Smooth muscle cell (in vitro differentiated cells): ENCODE measurements at regions not wholly inside any gene's neighbourhood (a gene's known extent, or its start where the extent isn't known, plus 50 kb on each side); places are given as distances from the start of the nearest gene placed in this dataset.

Experiments
- DNase-seq: peaks from one replicate; lab custom pipeline; 2025; ENCODE audit not compliant: unreplicated experiment; lab: John Stamatoyannopoulos, UW
- H2AFZ ChIP-seq: fragments of 200-600 bp; sonication (generic); 2 replicates; pipeline ENCODE4 v1.6.0; 2016; ENCODE audit warnings: antibody characterized with exemption, low read depth, mild to moderate bottlenecking
- H3F3A ChIP-seq: fragments of 200-600 bp; sonication (generic); 2 replicates; pipeline ENCODE4 v1.6.0; 2017; ENCODE audit warnings: antibody characterized with exemption, low read depth
- H3K27ac ChIP-seq: fragments of 200-600 bp; sonication (generic); 2 replicates; pipeline ENCODE4 v1.5.1; 2016; ENCODE audit warnings: low read depth, mild to moderate bottlenecking
- H3K27me3 ChIP-seq: fragments of 200-600 bp; sonication (generic); 2 replicates; pipeline ENCODE4 v1.6.1; 2016; ENCODE audit warnings: low read depth, mild to moderate bottlenecking
- H3K36me3 ChIP-seq: fragments of 200-600 bp; sonication (generic); 2 replicates; pipeline ENCODE4 v1.5.1; 2016; ENCODE audit warnings: low read depth
- H3K4me1 ChIP-seq: fragments of 200-600 bp; sonication (generic); 2 replicates; pipeline ENCODE4 v1.5.1; 2016; ENCODE audit warnings: low read depth
- H3K4me2 ChIP-seq: fragments of 200-600 bp; sonication (generic); 2 replicates; pipeline ENCODE4 v1.6.0; 2016; ENCODE audit warnings: mild to moderate bottlenecking
- H3K4me3 ChIP-seq: fragments of 200-600 bp; sonication (generic); 2 replicates; pipeline ENCODE4 v1.5.1; 2016; ENCODE audit warnings: mild to moderate bottlenecking
- H3K79me2 ChIP-seq: fragments of 200-600 bp; sonication (generic); 2 replicates; pipeline ENCODE4 v1.6.0; 2016; ENCODE audit warnings: low read depth, mild to moderate bottlenecking
- H3K9ac ChIP-seq: fragments of 200-600 bp; sonication (generic); 2 replicates; pipeline ENCODE4 v1.6.0; 2016; ENCODE audit warnings: low read depth
- H3K9me3 ChIP-seq: fragments of 200-600 bp; sonication (generic); replicated peaks from 2 replicates; pipeline ENCODE4 v1.5.1; 2016; ENCODE audit warnings: low read depth
- H4K20me1 ChIP-seq: fragments of 200-600 bp; sonication (generic); 2 replicates; pipeline ENCODE4 v1.6.0; 2016; ENCODE audit warnings: low read depth
- WGBS: methylation state at CpG from one replicate; pipeline ENCODE4 v1.1.7; 2016; ENCODE audit warnings: low lambda C conversion rate; 5-methylcytosine and 5-hydroxymethylcytosine counted together
- TF ChIP-seq, protein P1 (sequence below): fragments of 200-600 bp; sonication (generic); IDR thresholded peaks from 2 replicates; pipeline ENCODE4 v1.5.1; 2017; ENCODE audit warnings: borderline replicate concordance, mild to moderate bottlenecking, antibody characterized with exemption; ENCODE audit not compliant: insufficient read depth, poor library complexity, severe bottlenecking

DNA sequence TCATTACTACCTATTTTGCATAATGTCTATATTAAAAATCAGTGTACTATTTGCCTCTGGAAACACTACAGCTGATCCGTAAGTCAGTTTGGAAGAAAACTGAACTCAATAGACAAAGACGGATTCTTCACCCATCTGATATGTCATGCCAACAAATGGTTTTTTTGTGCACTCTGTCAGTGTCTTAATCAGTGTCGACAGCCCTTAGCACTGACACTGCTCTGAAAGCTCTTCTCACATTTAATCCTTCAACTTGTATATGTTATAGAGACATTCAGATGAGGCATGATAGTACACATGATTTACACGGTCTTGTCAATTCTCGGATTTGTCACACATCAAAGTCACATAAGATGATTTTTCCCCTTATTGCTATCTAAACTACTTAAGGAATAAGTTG is 347.5 kb upstream of the GALNT5 start:
- peaks cover 3% of the 10 kb centered on the region for H3K4me1 ChIP-seq
- TF ChIP-seq, protein P1, sequence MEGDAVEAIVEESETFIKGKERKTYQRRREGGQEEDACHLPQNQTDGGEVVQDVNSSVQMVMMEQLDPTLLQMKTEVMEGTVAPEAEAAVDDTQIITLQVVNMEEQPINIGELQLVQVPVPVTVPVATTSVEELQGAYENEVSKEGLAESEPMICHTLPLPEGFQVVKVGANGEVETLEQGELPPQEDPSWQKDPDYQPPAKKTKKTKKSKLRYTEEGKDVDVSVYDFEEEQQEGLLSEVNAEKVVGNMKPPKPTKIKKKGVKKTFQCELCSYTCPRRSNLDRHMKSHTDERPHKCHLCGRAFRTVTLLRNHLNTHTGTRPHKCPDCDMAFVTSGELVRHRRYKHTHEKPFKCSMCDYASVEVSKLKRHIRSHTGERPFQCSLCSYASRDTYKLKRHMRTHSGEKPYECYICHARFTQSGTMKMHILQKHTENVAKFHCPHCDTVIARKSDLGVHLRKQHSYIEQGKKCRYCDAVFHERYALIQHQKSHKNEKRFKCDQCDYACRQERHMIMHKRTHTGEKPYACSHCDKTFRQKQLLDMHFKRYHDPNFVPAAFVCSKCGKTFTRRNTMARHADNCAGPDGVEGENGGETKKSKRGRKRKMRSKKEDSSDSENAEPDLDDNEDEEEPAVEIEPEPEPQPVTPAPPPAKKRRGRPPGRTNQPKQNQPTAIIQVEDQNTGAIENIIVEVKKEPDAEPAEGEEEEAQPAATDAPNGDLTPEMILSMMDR: no peak
- no peak overlapping the region for H3K27ac ChIP-seq
- no peaks in the 10 kb centered on the region for H3F3A ChIP-seq
- no peak for DNase-seq
- no peak overlapping the region for H2AFZ ChIP-seq
- no peak overlapping the region for H3K9ac ChIP-seq
- no peaks in the 10 kb centered on the region for H3K79me2 ChIP-seq
- H3K27me3 ChIP-seq: no peaks in the 10 kb centered on the region
- no peak overlapping the region for H3K4me3 ChIP-seq
- no peaks in the 10 kb centered on the region for H3K36me3 ChIP-seq
- no peak overlapping the region for H3K4me2 ChIP-seq
- 72% methylated on average over 5 of the region's 5 CpGs for WGBS
- H4K20me1 ChIP-seq: no peaks in the 10 kb centered on the region
- no peaks in the 10 kb centered on the region for H3K9me3 ChIP-seq

DNA sequence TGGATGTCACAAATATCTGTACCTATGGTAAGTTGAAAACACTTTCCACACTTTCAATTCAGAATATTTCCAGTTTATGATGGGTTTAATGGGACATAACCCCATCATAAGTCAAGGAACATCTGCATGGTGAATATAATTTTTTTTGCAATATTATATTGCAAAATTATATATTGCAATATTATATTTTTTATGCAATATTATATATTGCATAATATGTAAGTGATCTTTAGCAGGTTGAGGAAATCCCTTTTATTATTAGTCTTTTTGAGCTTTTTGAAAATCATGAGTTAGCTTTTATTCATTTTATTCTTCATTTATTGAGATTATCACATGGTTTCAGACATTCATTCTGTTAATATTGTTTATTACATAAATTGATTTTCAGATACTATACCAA is 342.2 kb upstream of the GALNT5 start:
- Histone ChIP-seq H3K4me1 (no peaks in the 10 kb centered on the region), H3K27me3 (no peaks in the 10 kb centered on the region), H3K4me2 (no peak overlapping the region), H3K9me3 (no peaks in the 10 kb centered on the region), H3K27ac (no peak overlapping the region), H3K36me3 (no peaks in the 10 kb centered on the region), H4K20me1 (no peaks in the 10 kb centered on the region), H2AFZ (no peak overlapping the region), H3F3A (no peaks in the 10 kb centered on the region), H3K79me2 (no peaks in the 10 kb centered on the region), H3K4me3 (no peak overlapping the region), H3K9ac (no peak overlapping the region)
- no peak for DNase-seq
- TF ChIP-seq, protein P1: no peak

DNA sequence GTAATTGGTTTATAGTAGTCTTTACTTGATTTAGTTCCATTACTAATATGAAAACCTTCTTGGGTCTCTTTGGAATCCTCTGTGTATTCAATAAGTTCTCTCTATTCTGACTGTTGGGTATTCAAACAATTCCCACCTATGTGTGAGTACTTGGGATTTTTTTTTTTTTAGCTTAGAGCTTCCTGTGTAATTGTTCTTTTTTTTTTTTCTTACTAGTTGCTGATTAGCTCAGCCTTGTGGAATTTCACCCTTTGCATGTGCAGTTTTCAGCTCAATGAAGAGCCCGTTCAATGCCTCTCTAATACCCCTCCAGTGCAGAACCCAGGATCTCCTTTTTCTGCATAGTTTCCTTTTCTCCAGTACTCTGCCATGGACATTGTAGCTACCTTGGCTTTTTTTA is 339.1 kb upstream of the GALNT5 start:
- Histone ChIP-seq H3K27me3 (no peaks in the 10 kb centered on the region), H2AFZ (no peak overlapping the region), H3K27ac (no peak overlapping the region), H3K9me3 (no peaks in the 10 kb centered on the region), H4K20me1 (no peaks in the 10 kb centered on the region), H3F3A (no peaks in the 10 kb centered on the region), H3K79me2 (no peaks in the 10 kb centered on the region), H3K36me3 (no peaks in the 10 kb centered on the region), H3K4me1 (no peaks in the 10 kb centered on the region), H3K9ac (no peak overlapping the region), H3K4me3 (no peak overlapping the region), H3K4me2 (no peak overlapping the region)
- TF ChIP-seq, protein P1: no peak
- 24% methylated on average over 1 of the region's 1 CpG for WGBS
- DNase-seq: no peak

DNA sequence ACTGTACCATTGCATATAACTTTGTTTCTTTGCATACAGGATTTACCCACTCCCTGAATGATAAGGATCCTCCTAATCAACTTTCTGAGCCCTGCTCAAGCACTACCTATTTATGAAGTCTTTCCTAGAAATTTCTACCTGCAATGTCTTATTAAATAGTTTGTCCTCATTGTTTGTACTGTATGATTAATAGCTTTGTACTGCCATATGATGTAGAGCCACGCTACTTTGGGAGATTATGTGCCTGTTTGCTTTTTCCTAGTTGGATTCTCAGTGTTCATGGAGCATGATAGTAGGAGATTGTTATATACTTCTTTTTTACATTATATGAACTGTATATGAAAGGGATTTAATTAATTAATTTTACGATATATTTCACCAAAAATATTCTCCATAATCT is 327.1 kb upstream of the GALNT5 start:
- WGBS: 66% methylated on average over 2 of the region's 2 CpGs

More for the DNA sequence above, 327.1 kb upstream of the GALNT5 start:
- no peaks in the 10 kb centered on the region for H3F3A ChIP-seq
- H3K4me1 ChIP-seq: no peaks in the 10 kb centered on the region
- H2AFZ ChIP-seq: no peak overlapping the region
- no peak overlapping the region for H3K4me3 ChIP-seq
- no peaks in the 10 kb centered on the region for H3K79me2 ChIP-seq
- no peak overlapping the region for H3K9ac ChIP-seq
- H3K27ac ChIP-seq: no peak overlapping the region
- no peak for DNase-seq
- TF ChIP-seq, protein P1: no peak
- no peaks in the 10 kb centered on the region for H4K20me1 ChIP-seq
- H3K27me3 ChIP-seq: no peaks in the 10 kb centered on the region
- no peak overlapping the region for H3K4me2 ChIP-seq
- no peaks in the 10 kb centered on the region for H3K36me3 ChIP-seq
- H3K9me3 ChIP-seq: no peaks in the 10 kb centered on the region
